H54 (cell line): ENCODE measurements at regions not wholly inside any gene's neighbourhood (a gene's known extent, or its start where the extent isn't known, plus 50 kb on each side); places are given as distances from the start of the nearest gene placed in this dataset.
"Not testable (repeated sequence)": the region's sequence is repeated elsewhere in the genome, so short reads cannot be mapped to it uniquely, and the experiment has no call there.

Experiments
- DNase-seq: peaks from one replicate; pipeline ENCODE4 v3.0.0; 2011; ENCODE audit warnings: low spot score, mixed read lengths; ENCODE audit not compliant: insufficient read length
- FAIRE-seq: peaks from 3 replicates; lab custom pipeline; 2011; peaks lifted over from hg19 to GRCh38; lab: Jason Lieb, UNC
- POLR2A ChIP-seq: IDR thresholded peaks from 2 replicates; pipeline ENCODE4 v1.6.1; 2011; ENCODE audit warnings: low read depth, mild to moderate bottlenecking, low read length

- DNase-seq, FAIRE-seq: not testable (repeated sequence)
Measured at GRCh38 chr10:77740396-77740795, 102.8 kb upstream of the KCNMA1 start.

GRCh38 chr10:77738496-77739158 is 101.0 kb upstream of the KCNMA1 start:
- DNase-seq = no peak
- TF ChIP-seq POLR2A = no peak
- no peak for FAIRE-seq

GRCh38 chr10:77737608-77738007 is 100.0 kb upstream of the KCNMA1 start:
- FAIRE-seq (no peak), DNase-seq (no peak)
- TF ChIP-seq POLR2A = no peak

GRCh38 chr10:77735136-77735535 is 97.5 kb upstream of the KCNMA1 start:
- FAIRE-seq, DNase-seq: not testable (repeated sequence)

- FAIRE-seq (no peak), DNase-seq (no peak)
- no peak for TF ChIP-seq POLR2A
Measured at GRCh38 chr10:77732213-77733003, 94.8 kb upstream of the KCNMA1 start.

- DNase-seq (no peak), FAIRE-seq (no peak)
- TF ChIP-seq POLR2A = no peak
Measured at GRCh38 chr10:77727481-77727880, 89.9 kb upstream of the KCNMA1 start.

GRCh38 chr10:77726732-77727131 is 89.1 kb upstream of the KCNMA1 start:
- FAIRE-seq (no peak), DNase-seq (no peak)
- TF ChIP-seq POLR2A = no peak

GRCh38 chr10:77726301-77726700 is 88.7 kb upstream of the KCNMA1 start:
- TF ChIP-seq POLR2A = no peak
- FAIRE-seq = no peak
- DNase-seq = no peak

- DNase-seq = no peak
- no peak for FAIRE-seq
- no peak for TF ChIP-seq POLR2A
Measured at GRCh38 chr10:77724820-77725219, 87.2 kb upstream of the KCNMA1 start.

- FAIRE-seq (no peak), DNase-seq (no peak)
- no peak for TF ChIP-seq POLR2A
Measured at GRCh38 chr10:77723376-77723775, 85.8 kb upstream of the KCNMA1 start.

GRCh38 chr10:77722956-77723355 is 85.3 kb upstream of the KCNMA1 start:
- DNase-seq, FAIRE-seq: not testable (repeated sequence)

GRCh38 chr10:77721815-77722214 is 84.2 kb upstream of the KCNMA1 start:
- no peak for FAIRE-seq
- no peak for TF ChIP-seq POLR2A
- DNase-seq = no peak

- DNase-seq (no peak), FAIRE-seq (no peak)
- no peak for TF ChIP-seq POLR2A
Measured at GRCh38 chr10:77718957-77719356, 81.3 kb upstream of the KCNMA1 start.

GRCh38 chr10:77718312-77718711 is 80.7 kb upstream of the KCNMA1 start:
- DNase-seq, FAIRE-seq: not testable (repeated sequence)

GRCh38 chr10:77717336-77717735 is 79.7 kb upstream of the KCNMA1 start:
- TF ChIP-seq POLR2A = no peak
- no peak for DNase-seq
- FAIRE-seq = no peak
